Stimulated activated naive CD8-positive, alpha-beta T cell treated with anti-CD3 and anti-CD28 coated beads, Interleukin-15, Interleukin-2, amounts not matched to agents 100 U/mL and 50 U/mL, for 24 hours (primary cell): ENCODE measurements at regions not wholly inside any gene's neighbourhood (a gene's known extent, or its start where the extent isn't known, plus 50 kb on each side); places are given as distances from the start of the nearest gene placed in this dataset.

Experiments
- ATAC-seq: fragments of 150-1000 bp; cut with Tn5 transposase; one replicate; pipeline ENCODE4 v1.10.0; 2021
- DNase-seq: peaks from one replicate; pipeline ENCODE4 v3.0.0; 2021

DNA sequence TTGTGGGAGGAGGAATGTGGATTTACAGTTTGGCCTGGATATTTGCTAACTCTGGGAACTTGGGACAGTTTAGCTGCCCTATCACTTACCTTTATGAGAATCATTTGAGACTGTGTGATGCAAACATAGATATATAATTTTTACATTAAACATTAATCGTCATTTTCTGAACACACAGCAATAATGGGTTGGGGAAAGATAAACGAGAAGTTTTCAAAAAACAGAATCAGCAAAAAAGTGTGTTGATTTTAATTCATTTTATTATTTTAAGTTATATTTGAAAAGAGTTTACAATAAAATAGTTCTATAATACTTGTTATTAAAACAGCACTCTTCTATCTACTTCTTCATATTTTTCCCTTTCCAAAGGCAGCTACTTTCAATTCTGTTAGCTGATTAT lies 813.3 kb downstream of the SLC4A3 start:
- ATAC-seq (no peak), DNase-seq (no peak)

DNA sequence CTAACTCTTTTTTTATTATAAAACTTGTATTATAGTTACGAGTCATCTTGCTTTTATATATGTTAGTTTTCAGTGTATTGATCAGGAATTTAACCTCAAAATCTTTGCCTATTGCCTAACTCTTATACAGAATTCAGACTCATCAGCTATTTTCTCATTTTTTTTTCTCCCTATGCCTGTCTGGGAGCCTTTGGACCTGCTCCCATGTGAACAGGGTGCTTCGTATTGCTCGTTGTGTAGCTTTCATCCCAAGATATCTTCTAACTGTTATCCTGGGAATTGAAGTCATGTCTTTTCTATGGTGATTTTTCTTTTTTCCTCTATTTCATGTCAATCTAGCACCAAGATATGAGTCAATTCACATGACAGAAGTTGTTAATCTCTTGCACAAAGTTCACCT lies 814.0 kb downstream of the SLC4A3 start:
- ATAC-seq (no peak), DNase-seq (no peak)

DNA sequence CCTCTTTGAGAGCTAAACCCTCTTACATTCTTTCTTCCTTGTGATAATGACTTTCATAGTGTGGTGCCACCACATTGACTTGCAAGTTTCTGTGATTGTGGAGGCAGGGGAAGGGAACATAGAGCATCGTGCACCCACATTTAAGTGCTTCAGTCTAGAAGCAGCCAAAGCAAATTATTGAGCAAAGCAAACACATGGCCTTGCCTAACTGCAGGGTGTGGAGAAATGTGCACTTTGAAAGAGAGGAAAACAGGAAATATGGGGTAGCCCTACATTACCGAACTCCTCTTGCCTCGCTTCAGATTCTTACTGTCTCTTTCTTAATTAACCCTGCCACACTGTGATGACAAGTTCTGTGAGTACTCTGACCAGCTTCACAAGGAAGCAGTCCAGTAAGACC lies 814.6 kb downstream of the SLC4A3 start:
- DNase-seq (no peak), ATAC-seq (no peak)

DNA sequence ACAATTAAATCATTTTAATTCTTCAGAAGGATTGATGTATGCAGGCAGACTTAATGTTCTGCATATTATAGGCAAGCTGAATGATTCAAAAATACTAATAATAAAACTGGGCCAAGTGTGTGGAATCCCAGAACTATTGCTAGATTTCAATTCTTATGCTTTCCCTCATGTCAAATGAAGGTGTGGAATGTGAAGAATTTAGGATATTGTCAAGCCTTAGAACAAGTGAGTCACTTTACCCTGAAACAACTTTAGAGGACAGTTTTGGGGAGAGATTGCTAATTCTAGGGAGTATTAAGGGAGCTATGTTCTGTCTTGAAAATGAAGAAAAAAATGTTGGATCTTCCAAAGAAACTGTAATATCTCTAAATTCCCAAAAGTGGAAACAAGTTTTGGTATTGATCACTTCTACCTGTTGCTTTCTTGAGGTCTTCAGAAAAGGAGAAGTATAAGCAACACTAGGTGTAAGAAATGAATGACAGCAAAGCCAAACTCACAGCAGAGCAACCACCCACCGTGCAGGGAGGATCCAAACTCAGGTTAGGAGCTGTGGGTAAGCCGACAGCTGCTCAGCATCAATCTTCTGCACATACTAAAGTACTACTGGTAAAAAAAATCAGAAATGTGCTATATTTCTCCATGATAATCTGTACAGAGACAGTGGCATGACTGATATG lies 818.1 kb downstream of the SLC4A3 start:
- no peak for DNase-seq
- no peak for ATAC-seq

DNA sequence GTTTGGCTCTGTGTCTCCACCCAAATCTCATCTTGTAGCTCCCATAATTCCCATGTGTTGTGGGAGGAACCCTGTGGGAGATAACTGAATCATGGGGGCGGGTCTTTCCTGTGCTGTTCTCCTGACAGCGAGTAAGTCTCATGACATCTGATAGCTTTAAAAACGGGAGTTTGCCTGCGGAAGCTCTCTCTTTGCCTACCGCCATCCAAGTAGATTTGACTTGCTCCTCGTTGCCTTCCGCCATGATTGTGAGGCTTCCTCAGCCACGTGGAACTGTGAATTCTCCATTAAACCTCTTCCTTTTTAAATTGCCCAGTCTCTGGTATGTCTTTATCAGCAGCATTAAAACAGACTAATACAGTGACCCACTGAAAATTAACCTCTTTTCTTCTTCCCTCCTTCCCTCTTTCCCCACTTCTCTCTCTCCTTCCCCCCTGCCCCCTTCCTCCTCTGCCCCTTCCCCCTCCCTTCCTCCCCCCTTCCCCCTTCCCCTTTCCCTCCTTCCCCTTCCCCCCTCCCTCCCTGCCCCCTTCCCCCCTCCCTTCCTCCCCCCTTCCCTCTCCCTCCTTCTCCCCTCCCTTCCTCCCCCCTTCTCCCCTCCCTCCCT lies 818.8 kb downstream of the SLC4A3 start:
- ATAC-seq (no peak), DNase-seq (no peak)

DNA sequence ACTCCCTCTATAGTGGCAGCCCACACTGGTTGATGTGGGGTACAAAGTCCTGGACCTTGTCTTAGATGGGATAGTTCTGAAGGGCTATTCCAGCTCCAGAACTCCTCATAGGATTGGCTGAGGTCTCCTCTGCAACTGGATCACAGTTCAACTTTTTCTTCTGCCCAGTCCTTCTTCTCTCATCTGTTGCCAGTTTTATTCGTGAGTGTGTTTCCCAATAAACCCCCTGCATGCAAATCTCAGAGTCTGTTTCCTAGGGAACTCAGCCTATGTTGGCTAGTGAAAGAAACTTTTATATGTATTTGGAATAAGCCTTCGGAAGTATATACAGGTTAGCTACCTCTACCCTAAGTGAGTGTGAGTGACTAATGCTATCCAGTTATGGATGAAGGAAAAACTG lies 823.4 kb downstream of the SLC4A3 start:
- ATAC-seq (no peak), DNase-seq (no peak)

DNA sequence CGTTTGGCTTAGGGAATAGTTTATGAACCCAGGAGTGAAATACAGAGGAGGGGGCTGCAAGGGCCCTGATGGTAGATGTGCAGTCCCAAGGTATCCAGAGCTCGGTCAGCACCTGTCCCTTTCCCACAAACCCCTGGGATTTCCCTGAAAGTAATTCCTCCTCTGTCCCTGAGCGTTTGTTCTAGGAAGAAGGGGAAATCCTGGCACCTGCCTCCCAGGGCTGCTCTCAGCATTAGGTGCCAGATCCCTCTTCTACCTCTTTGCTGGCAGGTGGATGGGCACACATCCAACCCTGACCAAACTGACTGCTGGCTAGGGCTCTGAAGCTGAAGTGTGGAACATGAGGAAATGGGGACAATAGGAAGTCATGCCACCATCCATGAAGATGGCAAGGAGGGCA lies 824.0 kb downstream of the SLC4A3 start:
- ATAC-seq, result no peak
- no peak for DNase-seq

DNA sequence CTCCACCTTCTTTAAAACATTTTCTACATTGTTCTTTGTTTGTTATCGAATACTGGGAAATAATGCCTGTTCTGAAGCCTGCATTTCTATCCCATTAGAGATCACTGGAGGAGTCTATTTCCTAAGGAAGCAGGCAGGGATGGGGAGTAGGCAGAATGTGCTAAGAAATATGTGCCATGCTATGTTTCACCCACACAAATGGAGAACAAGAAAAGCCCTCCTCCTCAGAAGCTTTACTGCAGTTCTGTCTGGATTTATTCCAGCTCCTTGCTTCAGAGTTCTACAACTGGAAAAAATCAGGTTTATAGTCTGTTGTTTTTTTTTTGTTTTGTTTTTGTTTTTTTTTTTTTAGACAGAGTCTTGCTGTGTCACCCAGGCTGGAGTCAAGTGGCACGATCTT lies 825.1 kb downstream of the SLC4A3 start:
- no peak for DNase-seq
- no peak for ATAC-seq

DNA sequence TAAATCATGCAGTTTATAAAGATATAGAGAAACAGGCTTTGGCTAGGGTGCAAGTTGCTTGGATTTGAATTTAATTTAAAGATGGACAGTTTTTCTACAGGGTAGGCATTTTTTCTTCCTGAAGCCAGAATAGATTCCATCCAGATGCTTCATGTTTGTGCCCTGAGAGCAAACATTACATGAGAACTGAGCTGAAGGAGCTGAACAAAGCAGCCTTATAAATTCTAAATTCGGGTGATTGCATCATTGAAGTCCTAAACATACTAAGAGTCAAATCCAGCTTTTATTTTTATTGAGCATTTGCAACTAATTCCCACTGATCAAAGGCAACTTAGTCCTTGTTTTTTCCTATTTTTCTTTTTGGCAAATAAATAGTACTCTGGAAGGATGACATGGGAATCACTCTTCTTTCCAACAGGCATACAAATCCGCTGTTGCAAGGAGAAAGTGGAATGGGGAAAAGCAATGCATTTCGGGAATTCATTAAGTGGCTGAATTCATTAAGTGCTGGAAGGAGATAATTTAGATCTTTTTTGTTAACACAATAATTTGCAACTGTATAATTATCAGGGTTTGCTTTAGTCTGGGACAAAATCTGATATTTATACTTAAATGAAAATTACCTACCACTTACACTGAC lies 828.0 kb downstream of the SLC4A3 start:
- DNase-seq, result no peak
- ATAC-seq, result no peak

DNA sequence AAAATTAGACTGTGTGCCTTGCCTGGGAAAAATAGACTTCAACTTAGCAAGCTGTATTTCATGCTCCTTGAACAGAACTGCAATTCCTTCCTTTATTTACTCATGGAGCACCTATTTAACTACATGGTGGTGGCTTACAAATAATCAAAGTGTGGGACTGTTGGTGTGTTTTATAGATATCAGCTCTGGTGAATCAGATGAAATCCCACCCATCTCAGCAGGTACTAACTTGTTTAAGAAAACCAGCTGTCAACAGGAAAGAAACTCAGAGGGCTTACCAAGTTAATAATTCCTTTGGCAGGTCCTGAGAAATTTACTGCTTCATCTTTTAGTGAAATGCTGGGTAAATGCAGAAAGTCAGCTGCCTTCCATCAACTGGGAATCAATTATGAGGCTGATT lies 830.6 kb downstream of the SLC4A3 start:
- DNase-seq (no peak), ATAC-seq (no peak)

DNA sequence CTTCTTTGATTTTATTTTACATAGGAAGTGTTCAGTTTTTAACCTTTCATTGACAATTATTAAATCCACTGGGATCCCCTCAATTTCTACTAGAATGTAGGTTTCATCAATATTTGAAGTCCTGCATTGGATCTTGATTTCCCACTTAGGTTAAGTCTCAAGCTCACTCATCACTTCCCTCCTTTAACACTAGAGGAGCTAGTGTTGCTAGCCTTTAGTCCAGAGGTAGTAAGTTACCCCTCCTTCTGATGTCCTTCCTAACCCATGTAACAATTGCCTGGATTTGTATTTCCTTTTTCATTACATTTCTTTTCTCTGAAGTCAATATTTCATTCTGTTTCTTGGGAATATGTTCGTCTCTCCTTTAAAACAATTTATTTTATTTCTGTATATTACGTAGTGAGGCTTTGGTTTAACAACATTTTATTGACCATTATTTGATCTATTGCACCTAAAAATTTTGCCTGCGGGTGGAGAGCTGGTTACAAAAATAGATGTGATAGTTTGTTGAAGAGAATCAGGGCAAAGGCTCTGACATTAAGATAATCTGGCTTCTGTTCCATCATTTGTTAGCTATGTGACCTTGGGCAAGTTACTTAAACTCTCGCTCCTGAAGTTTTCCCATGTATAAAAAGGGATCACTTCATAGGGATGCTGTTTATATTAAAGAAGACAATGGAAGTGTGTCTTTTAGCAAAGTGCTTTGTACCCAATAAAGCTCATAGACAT lies 833.0 kb downstream of the SLC4A3 start:
- no peak for ATAC-seq
- no peak for DNase-seq

DNA sequence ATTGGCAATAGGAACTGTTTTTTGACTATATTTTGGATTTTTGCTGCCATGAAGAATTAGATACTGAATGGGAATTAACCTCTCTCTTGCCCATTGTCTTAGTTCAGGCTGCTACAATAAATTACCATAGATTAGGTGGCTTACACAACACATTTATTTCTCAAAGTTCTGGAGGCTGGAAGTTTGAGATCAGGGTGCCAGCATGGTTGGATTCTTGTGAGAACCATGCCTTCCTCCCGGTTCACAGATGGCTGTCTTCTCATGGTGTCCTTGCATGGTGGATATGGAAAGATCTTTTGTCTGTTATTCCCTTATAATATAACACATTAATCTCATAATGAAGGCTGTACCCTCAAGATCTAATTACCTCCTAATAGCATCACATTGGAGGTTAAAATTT lies 836.4 kb downstream of the SLC4A3 start:
- no peak for ATAC-seq

DNA sequence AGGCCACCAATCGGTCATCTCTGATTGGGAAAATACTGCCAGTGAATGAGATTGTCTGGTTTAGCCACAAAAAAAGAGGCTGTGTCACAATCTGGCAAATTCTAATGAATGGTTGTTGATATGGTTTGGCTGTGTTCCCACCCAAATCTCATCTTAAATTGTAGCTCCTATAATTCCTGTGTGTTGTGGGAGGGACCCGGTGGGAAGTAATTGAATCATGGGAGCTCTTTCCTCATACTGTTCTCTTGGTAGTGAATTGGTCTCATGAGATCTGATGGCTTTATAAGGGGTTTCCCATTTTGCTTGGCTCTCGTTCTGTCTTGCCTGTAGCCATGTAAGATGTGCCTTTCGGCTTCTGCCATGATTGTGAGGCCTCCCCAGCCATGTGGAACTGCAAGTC lies 838.3 kb downstream of the SLC4A3 start:
- ATAC-seq (no peak), DNase-seq (no peak)

More for the DNA sequence above, 836.4 kb downstream of the SLC4A3 start:
- DNase-seq, result no peak

DNA sequence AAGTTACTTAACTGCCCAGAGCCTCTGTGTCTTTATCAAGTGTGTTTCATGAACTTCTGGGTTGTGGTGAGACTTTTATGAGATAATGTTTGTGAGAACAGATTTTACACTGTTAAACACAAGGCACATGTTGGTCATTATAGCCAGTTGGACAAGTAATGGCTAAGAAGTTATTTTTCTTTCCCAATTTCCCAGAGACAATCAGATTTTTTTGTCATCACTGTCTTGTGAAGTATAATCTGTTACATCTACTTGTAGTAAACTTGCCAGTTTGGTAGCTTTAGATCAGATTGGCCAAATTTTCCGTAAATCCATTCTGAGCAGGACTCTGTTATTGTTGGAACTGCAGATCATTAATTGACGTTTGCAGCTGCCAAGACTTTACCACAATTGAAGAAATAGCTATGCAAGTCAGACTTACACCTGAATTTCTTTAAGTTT lies 838.8 kb downstream of the SLC4A3 start:
- no peak for ATAC-seq
- no peak for DNase-seq

DNA sequence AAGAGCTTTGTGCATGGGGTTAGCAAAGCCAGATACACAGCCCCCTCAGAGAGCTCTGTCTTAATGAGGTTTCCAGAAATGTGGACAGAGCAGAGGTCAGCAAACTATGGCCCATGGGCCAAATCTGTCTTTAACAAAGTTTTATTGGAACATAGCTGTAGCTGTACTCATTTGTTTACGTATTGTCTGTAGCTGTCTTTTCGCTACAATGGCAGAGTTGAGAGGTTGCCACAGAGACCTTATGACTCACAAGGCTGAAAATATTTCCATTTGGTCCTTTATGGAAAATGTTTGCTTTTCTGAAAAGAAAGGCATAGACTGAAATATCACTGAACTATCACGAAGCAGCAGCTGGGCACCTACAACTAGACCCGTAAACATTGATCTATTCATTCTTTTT lies 841.8 kb downstream of the SLC4A3 start:
- ATAC-seq (no peak), DNase-seq (no peak)

DNA sequence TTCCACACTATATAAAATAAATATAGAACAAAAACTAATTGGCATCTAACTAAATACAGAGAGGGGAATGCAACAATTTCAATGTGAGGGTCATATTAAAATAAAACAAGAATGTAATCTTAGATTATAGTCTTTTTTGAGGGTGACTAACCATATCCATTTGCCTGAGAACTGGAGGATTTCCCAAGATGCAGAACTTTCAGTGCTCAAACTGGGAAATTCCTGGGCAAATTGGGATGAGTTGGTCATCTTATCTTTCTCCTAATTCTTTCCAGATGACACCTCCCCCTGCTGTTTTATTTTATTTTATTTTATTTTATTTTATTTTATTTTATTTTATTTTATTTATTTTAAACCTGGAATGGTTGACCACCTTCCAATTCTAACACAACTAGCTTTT lies 846.2 kb downstream of the SLC4A3 start:
- ATAC-seq (no peak), DNase-seq (no peak)

DNA sequence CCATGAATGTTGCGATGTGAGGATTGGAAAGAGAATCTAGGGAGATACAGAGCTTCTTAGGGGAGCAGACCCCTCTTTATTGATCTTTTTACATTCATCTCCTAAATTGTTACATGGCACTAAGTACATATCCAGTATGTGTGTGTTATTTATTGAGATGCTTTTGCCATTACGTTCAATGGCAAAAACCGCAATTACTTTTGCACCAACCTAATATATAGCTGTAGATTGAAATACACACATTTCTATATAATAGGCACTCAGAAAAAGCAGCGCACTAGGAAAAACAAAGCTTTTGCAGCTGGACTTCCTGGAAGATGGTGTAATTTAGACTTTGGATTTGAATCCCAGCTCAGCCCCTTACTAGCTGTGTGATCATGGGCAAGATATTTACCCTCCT lies 849.4 kb downstream of the SLC4A3 start:
- no peak for DNase-seq
- ATAC-seq, result no peak

DNA sequence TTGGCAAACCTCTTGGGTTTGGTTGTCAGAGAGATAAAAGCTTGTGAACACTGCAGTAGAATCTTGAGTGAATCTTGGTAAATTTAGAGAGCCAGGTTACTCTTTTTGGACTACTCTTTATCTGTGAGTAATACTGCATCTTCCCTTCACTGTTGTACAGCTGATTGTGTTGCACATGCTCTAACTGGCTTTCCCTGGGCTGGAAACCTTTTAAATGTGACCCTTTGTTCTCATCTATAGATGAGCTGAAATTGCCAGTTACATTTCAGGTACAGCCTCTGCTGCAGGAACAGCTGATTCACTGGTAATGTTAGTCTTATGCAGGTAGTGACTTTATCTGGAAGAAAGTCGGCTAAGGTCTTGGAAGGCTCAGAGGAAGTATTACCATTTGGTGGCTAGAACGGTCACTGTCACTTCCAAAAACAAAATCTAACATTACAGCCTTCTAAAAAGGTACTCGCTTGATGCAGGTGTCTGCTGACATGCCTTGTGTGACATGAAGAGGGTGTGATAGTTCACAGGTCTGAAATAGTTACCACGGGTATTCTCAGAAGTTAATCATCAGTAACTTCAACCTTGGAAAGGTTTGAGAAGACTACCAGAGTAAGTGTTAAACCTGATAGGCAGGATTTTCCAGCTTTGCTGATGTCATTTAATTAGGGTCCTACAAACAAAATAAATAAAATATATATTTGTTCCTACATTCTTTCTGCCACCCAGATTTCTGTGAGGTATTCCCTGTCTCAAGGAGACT lies 851.1 kb downstream of the SLC4A3 start:
- no peak for DNase-seq
- no peak for ATAC-seq

DNA sequence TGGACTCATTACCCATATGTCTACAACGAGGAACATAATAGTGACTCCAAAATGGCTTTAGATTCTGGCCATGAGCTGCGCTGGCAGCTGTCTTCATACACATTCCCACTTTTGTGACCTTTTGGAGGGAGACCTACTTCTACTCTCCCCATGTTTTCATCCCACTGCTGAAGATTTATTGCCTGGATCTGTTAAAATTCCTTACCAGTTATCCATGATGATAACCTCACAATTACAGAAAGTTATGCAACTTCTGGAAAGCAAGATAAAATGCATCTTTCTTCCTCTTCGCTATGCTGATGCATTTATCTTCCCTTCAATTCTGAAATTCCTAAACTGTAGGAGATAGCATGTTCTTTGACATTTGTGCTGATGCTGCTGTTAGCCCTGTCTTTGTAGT lies 855.3 kb downstream of the SLC4A3 start:
- DNase-seq (no peak), ATAC-seq (no peak)

DNA sequence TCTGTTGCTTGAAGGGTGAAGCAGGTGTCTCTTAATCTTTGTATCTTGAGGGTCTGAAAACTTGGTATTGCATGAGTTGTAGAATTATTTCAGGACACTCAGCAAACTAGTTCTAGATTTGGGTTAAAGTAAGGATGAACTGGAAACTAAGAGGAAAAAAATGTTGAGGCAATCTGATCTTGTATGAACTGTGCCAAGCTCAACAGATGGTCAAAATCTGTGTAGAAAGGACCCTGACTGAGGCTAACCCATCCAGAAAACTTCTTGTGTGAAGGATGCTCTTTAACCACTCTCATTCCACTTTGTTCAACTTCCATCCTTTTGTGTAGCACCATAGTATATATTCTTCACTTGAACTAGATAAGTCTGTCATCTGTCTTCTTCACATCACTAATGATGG lies 861.7 kb downstream of the SLC4A3 start:
- no peak for ATAC-seq
- DNase-seq, result no peak

DNA sequence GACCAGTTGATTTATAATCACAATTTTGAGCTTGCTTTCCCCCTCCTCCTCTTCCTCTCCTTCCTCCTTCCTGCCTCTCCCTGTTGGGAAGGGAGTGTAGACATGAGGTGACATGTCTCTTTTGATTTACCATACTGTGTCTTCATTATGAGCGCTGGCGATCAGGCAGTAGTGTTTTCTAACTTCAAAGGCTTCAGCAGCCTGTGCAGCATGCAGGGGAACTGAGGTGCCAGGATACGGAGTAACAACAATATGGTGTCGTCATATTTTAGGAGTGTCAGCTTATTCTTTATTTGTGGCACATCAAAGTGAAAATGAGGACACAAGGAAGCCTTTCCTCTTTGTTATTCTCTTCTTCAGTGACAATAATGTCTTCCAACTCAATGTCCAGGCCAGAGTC lies 864.2 kb downstream of the SLC4A3 start:
- no peak for ATAC-seq
- no peak for DNase-seq

DNA sequence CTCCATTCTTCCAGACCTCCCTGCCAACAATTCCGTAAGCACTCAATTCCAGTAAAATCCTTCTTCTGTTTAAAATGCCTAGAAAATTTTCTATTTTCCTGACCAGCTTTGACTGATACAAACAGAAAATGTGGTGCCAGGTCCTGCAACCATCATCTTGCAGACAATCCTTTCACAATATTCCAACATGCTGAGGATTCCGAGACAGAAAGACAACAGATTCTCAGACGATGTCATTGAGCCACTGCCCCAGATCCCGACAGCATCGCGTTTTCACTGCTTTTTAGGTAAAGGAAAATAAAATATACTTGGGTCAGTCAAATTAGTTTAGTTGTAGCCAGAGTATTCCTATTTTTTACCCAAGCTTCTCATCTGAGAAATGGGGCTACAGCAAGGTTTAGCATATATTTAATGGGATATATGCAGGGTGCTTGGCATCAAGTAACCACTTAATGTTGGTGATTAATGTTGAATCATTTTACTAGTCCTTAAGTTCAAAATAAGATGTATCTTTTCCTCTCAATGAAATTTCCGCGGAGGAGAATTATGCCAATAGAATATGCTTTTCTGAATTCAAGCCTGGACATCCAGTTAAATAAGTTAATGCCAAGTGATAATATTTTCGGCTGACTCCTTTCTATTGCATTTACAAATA lies 866.6 kb downstream of the SLC4A3 start:
- DNase-seq (no peak), ATAC-seq (no peak)
